ENCODE measurements at regions not wholly inside any gene's neighbourhood (a gene's known extent, or its start where the extent isn't known, plus 50 kb on each side); places are given as distances from the start of the nearest gene placed in this dataset.

- DNase-seq (ENCODE audit: low spot score), result no peak
- in situ Hi-C loops (cut with MboI; ENCODE audit: low pct_unique_long_range_greater_than_20kb, low sequenced_read_pairs, unreplicated experiment), result no loop called here
- no peak for TF ChIP-seq CTCF (IDR thresholded peaks at IDR 0.05; ENCODE audit: extremely low read depth, insufficient read depth, missing control alignments)
Observed at GRCh38 chr10:108450280-108450679, 1285.8 kb upstream of the SORCS1 start.

GRCh38 chr10:108445746-108446145 is 1281.2 kb upstream of the SORCS1 start:
- TF ChIP-seq CTCF (IDR thresholded peaks at IDR 0.05; ENCODE audit: extremely low read depth, insufficient read depth, missing control alignments), result no peak
- no peak for DNase-seq (ENCODE audit: low spot score)
- in situ Hi-C loops (cut with MboI; ENCODE audit: low pct_unique_long_range_greater_than_20kb, low sequenced_read_pairs, unreplicated experiment), result no loop called here

GRCh38 chr10:108443636-108444035 is 1279.1 kb upstream of the SORCS1 start:
- DNase-seq (ENCODE audit: low spot score), result no peak
- in situ Hi-C loops (cut with MboI; ENCODE audit: low pct_unique_long_range_greater_than_20kb, low sequenced_read_pairs, unreplicated experiment), result no loop called here
- no peak for TF ChIP-seq CTCF (IDR thresholded peaks at IDR 0.05; ENCODE audit: extremely low read depth, insufficient read depth, missing control alignments)

- no peak for TF ChIP-seq CTCF (IDR thresholded peaks at IDR 0.05; ENCODE audit: extremely low read depth, insufficient read depth, missing control alignments)
- DNase-seq (ENCODE audit: low spot score), result no peak
- in situ Hi-C loops (cut with MboI; ENCODE audit: low pct_unique_long_range_greater_than_20kb, low sequenced_read_pairs, unreplicated experiment), result no loop called here
Observed at GRCh38 chr10:108439397-108439796, 1274.9 kb upstream of the SORCS1 start.

- DNase-seq (ENCODE audit: low spot score), result no peak
- no peak for TF ChIP-seq CTCF (IDR thresholded peaks at IDR 0.05; ENCODE audit: extremely low read depth, insufficient read depth, missing control alignments)
- in situ Hi-C loops (cut with MboI; ENCODE audit: low pct_unique_long_range_greater_than_20kb, low sequenced_read_pairs, unreplicated experiment), result no loop called here
Observed at GRCh38 chr10:108436096-108436495, 1271.6 kb upstream of the SORCS1 start.

- no peak for DNase-seq (ENCODE audit: low spot score)
- TF ChIP-seq CTCF (IDR thresholded peaks at IDR 0.05; ENCODE audit: extremely low read depth, insufficient read depth, missing control alignments), result no peak
- in situ Hi-C loops (cut with MboI; ENCODE audit: low pct_unique_long_range_greater_than_20kb, low sequenced_read_pairs, unreplicated experiment), result no loop called here
Observed at GRCh38 chr10:108434559-108435252, 1270.2 kb upstream of the SORCS1 start.
